Tibial nerve (tissue), 4 donors: ENCODE measurements at regions not wholly inside any gene's neighbourhood (a gene's known extent, or its start where the extent isn't known, plus 50 kb on each side); places are given as distances from the start of the nearest gene placed in this dataset.

ENCODE experiments used
- EP300 ChIP-seq, 2 donors: sonication (generic); formaldehyde crosslinking; IDR thresholded peaks; one replicate each; pipeline ENCODE4 v1.6.1; 2017; ENCODE audit warnings: antibody characterized with exemption in 2 of 2, mild to moderate bottlenecking in 1 of 2
- POLR2A ChIP-seq, 2 donors: fragments of 450-650 bp; IDR thresholded peaks; one replicate each; pipeline ENCODE4 v1.6.1; 2017; ENCODE audit warnings: antibody characterized with exemption in 2 of 2, mild to moderate bottlenecking in 2 of 2, moderate library complexity in 2 of 2
- TF ChIP-seq, protein P1 (sequence below), 5 experiments: fragments of 200-600 bp in 3 of 5; fragments of 450-650 bp in 2 of 5; sonication (generic) in 3 of 5; IDR thresholded peaks; one replicate each; pipeline ENCODE4 v1.5.1; 2016 to 2019; ENCODE audit warnings: antibody characterized with exemption in 5 of 5, mild to moderate bottlenecking in 3 of 5, moderate library complexity in 2 of 5

DNA sequence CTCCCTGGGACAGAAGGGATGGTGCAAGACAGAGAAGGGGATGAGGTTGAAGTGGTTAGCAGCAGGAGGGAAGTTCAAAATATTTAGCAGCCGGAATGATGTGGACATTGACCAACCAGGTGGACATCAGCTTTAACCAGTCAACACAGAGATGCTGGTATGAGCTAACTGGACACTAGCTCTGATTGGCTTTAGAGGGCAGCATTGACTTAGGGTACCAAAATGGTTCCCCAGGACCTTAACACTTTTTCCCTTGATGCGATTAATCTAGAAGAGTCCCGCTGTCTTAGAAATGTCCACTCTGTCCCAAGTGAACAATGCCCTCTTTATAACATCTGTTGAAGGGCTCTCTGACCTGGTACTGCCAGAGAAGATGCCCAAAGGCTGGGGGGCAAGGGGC is 134.0 kb upstream of the GSC start:
- TF ChIP-seq EP300 (IDR thresholded peaks at IDR 0.05) (no peak), POLR2A (IDR thresholded peaks at IDR 0.05) (no peak)
- TF ChIP-seq, protein P1, sequence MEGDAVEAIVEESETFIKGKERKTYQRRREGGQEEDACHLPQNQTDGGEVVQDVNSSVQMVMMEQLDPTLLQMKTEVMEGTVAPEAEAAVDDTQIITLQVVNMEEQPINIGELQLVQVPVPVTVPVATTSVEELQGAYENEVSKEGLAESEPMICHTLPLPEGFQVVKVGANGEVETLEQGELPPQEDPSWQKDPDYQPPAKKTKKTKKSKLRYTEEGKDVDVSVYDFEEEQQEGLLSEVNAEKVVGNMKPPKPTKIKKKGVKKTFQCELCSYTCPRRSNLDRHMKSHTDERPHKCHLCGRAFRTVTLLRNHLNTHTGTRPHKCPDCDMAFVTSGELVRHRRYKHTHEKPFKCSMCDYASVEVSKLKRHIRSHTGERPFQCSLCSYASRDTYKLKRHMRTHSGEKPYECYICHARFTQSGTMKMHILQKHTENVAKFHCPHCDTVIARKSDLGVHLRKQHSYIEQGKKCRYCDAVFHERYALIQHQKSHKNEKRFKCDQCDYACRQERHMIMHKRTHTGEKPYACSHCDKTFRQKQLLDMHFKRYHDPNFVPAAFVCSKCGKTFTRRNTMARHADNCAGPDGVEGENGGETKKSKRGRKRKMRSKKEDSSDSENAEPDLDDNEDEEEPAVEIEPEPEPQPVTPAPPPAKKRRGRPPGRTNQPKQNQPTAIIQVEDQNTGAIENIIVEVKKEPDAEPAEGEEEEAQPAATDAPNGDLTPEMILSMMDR (IDR thresholded peaks at IDR 0.05) = no peak
